H9 (cell line): ENCODE measurements at regions not wholly inside any gene's neighbourhood (a gene's known extent, or its start where the extent isn't known, plus 50 kb on each side); places are given as distances from the start of the nearest gene placed in this dataset.

Source experiments
- DNase-seq: peaks from one replicate; pipeline ENCODE4 v3.0.0-alpha.2; 2017
- H2AFZ ChIP-seq: one replicate; pipeline ENCODE4 v1.6.1; 2013; ENCODE audit warnings: mild to moderate bottlenecking, low read length, control low read depth, moderate library complexity
- H2AK5ac ChIP-seq: 2 replicates; pipeline ENCODE4 v1.6.1; 2013; ENCODE audit warnings: low read length, control low read depth, mixed read lengths; ENCODE audit not compliant: insufficient read length
- H2BK120ac ChIP-seq: one replicate; pipeline ENCODE4 v1.6.1; 2013; ENCODE audit warnings: low read depth, mild to moderate bottlenecking, low read length, control low read depth, inconsistent platforms; ENCODE audit not compliant: poor library complexity, severe bottlenecking
- H2BK12ac ChIP-seq: 2 replicates; pipeline ENCODE4 v1.6.1; 2013; ENCODE audit warnings: low read length, control low read depth, mixed read lengths, low read depth; ENCODE audit not compliant: insufficient read length
- H2BK15ac ChIP-seq: 2 replicates; pipeline ENCODE4 v1.6.1; 2013; ENCODE audit warnings: low read depth, low read length, control low read depth
- H2BK20ac ChIP-seq: one replicate; pipeline ENCODE4 v1.6.1; 2013; ENCODE audit warnings: low read depth, mild to moderate bottlenecking, low read length, control low read depth, inconsistent platforms; ENCODE audit not compliant: poor library complexity, severe bottlenecking
- H2BK5ac ChIP-seq: 2 replicates; pipeline ENCODE4 v1.6.1; 2013; ENCODE audit warnings: low read length, control low read depth, mixed read lengths; ENCODE audit not compliant: insufficient read length
- H3K14ac ChIP-seq: 2 replicates; pipeline ENCODE4 v1.6.1; 2013; ENCODE audit warnings: low read length, control low read depth; ENCODE audit not compliant: insufficient read depth
- H3K18ac ChIP-seq: 2 replicates; pipeline ENCODE4 v1.6.1; 2013; ENCODE audit warnings: low read depth, mild to moderate bottlenecking, mixed read lengths, low read length, control low read depth; ENCODE audit not compliant: insufficient read length
- H3K23ac ChIP-seq: 2 replicates; pipeline ENCODE4 v1.6.1; 2013; ENCODE audit warnings: low read length, control low read depth, mixed read lengths, low read depth; ENCODE audit not compliant: insufficient read length
- H3K23me2 ChIP-seq: 2 replicates; pipeline ENCODE4 v1.6.1; 2013; ENCODE audit warnings: low read depth, mild to moderate bottlenecking, mixed read lengths, low read length, control low read depth; ENCODE audit not compliant: insufficient read length, poor library complexity, severe bottlenecking
- H3K27ac ChIP-seq: 2 replicates; pipeline ENCODE4 v1.5.1; 2013; ENCODE audit warnings: low read length, control low read depth, mixed read lengths, low read depth; ENCODE audit not compliant: insufficient read length
- H3K27me3 ChIP-seq: 2 replicates; pipeline ENCODE4 v1.6.1; 2013; ENCODE audit warnings: low read length, control low read depth, inconsistent platforms; ENCODE audit not compliant: insufficient read depth
- H3K4ac ChIP-seq: 2 replicates; pipeline ENCODE4 v1.6.1; 2013; ENCODE audit warnings: low read depth, mild to moderate bottlenecking, control low read depth, inconsistent platforms, low read length, moderate library complexity
- H3K4me1 ChIP-seq: 2 replicates; pipeline ENCODE4 v1.6.1; 2013; ENCODE audit warnings: low read length, control low read depth, inconsistent platforms; ENCODE audit not compliant: insufficient read depth
- H3K4me2 ChIP-seq: 2 replicates; pipeline ENCODE4 v1.6.1; 2013; ENCODE audit warnings: low read length, control low read depth, mixed read lengths; ENCODE audit not compliant: insufficient read length, insufficient read depth
- H3K56ac ChIP-seq: 2 replicates; pipeline ENCODE4 v1.6.1; 2013; ENCODE audit warnings: low read depth, mild to moderate bottlenecking, mixed read lengths, low read length, control low read depth; ENCODE audit not compliant: insufficient read length
- H3K79me1 ChIP-seq: 2 replicates; pipeline ENCODE4 v1.6.1; 2013; ENCODE audit warnings: low read depth, mild to moderate bottlenecking, moderate library complexity, low read length, control low read depth, inconsistent platforms; ENCODE audit not compliant: insufficient read depth, poor library complexity, severe bottlenecking
- H3K79me2 ChIP-seq: 2 replicates; pipeline ENCODE4 v1.6.1; 2013; ENCODE audit warnings: low read length, control low read depth, inconsistent platforms; ENCODE audit not compliant: insufficient read depth
- H3K9ac ChIP-seq: 2 replicates; pipeline ENCODE4 v1.6.1; 2013; ENCODE audit warnings: low read length, control low read depth, mixed read lengths; ENCODE audit not compliant: insufficient read length; ENCODE audit errors: extremely low read depth
- H3K9me3 ChIP-seq: one replicate; pipeline ENCODE4 v1.6.1; 2013; ENCODE audit warnings: low read depth, low read length, inconsistent platforms; ENCODE audit not compliant: control insufficient read depth
- H3T11ph ChIP-seq: one replicate; pipeline ENCODE4 v1.6.1; 2013; ENCODE audit warnings: mild to moderate bottlenecking, low read length, control low read depth, inconsistent platforms
- H4K20me1 ChIP-seq: one replicate; pipeline ENCODE4 v1.6.1; 2013; ENCODE audit not compliant: control insufficient read depth, insufficient read length, insufficient read depth
- H4K5ac ChIP-seq: 2 replicates; pipeline ENCODE4 v1.6.1; 2013; ENCODE audit warnings: low read depth, mild to moderate bottlenecking, mixed read lengths, low read length, control low read depth; ENCODE audit not compliant: insufficient read length
- H4K8ac ChIP-seq: replicated peaks from 2 replicates; pipeline ENCODE4 v1.6.1; 2013; ENCODE audit warnings: low read length, control low read depth, mixed read lengths, low read depth; ENCODE audit not compliant: insufficient read length
- H4K91ac ChIP-seq: 2 replicates; pipeline ENCODE4 v1.6.1; 2013; ENCODE audit warnings: low read depth, mild to moderate bottlenecking, moderate library complexity, mixed read lengths, low read length, control low read depth; ENCODE audit not compliant: insufficient read length
- H3K27ac Mint-ChIP-seq, 3 experiments: 2 replicates in 2 of 3; 3 replicates in 1 of 3; pipeline ENCODE4 v1.8.0; 2020 to 2021; ENCODE audit warnings: mixed read lengths in 3 of 3, mild to moderate bottlenecking in 1 of 3, moderate library complexity in 1 of 3
- H3K27me3 Mint-ChIP-seq: 2 replicates; pipeline ENCODE4 v1.8.0; 2021; ENCODE audit warnings: low read depth, mild to moderate bottlenecking, moderate library complexity, mixed read lengths
- H3K36me3 Mint-ChIP-seq, 3 experiments: 2 replicates in 2 of 3; 3 replicates in 1 of 3; pipeline ENCODE4 v1.8.0; 2020 to 2021; ENCODE audit warnings: low read depth in 3 of 3, mixed read lengths in 3 of 3; ENCODE audit not compliant: insufficient read depth in 1 of 3
- H3K4me1 Mint-ChIP-seq, 2 experiments: 2 replicates each; pipeline ENCODE4 v1.8.0; 2020; ENCODE audit warnings: mixed read lengths in 2 of 2
- H3K4me3 Mint-ChIP-seq, 2 experiments: 2 replicates in 1 of 2; 3 replicates in 1 of 2; pipeline ENCODE4 v1.8.0; 2020 to 2021; ENCODE audit warnings: mild to moderate bottlenecking in 2 of 2, mixed read lengths in 2 of 2, moderate library complexity in 1 of 2
- H3K9me3 Mint-ChIP-seq, 2 experiments: 2 replicates in 1 of 2; 3 replicates in 1 of 2; pipeline ENCODE4 v1.8.0; 2020; ENCODE audit warnings: mild to moderate bottlenecking in 2 of 2, mixed read lengths in 2 of 2, moderate library complexity in 1 of 2
- WGBS: extraction: QIAGEN DNeasy Blood & Tissue Kit; methylation state at CpG from one replicate; pipeline ENCODE4 v1.1.7; 2013; ENCODE audit warnings: missing lambda C conversion rate, low lambda C conversion rate, mixed read lengths; ENCODE audit not compliant: insufficient read length; ENCODE audit errors: extremely low coverage; 5-methylcytosine and 5-hydroxymethylcytosine counted together
- TF ChIP-seq, protein P1 (sequence below): fragments of 200-600 bp; sonication (generic); conservative IDR thresholded peaks from 3 replicates; pipeline ENCODE4 v1.8.0; 2021; ENCODE audit warnings: antibody characterized with exemption, mild to moderate bottlenecking

DNA sequence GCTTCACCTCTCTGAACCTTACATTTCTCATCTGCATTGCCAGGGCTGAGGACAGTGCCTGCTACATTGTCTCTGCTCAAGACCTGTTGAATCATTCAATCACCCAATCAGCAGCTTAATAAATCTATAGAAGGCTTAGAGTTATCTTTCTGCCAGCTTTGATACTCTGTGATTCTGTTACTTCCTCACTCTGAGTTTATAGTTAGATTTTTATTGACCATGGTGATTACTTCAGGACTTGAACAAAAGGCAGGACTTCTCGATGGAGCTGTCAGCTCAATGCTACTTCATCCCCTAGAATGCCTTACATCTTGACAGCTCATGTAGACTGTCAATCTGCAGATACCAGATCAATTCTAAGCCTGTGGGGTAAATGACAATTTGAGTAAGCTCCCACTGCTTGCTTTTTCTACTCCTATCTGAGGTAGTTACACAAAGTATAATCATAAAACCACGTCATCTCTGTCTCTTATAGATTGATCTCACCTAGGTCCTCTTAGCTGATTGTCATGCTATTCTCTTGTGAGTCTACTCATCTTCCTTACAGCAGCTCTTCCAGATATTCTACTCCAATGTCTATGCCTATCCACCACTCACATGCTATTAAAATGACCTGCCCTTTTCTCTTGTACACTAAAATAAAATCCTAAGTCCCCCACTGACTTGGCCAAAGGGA lies 318.3 kb upstream of the CA10 start:
- WGBS: no CpG with 5 or more reads among the region's 2 CpGs
- H2BK5ac ChIP-seq: no peak overlapping the region
- Mint-ChIP-seq H3K4me3 (no peak overlapping the region), H3K9me3 (no peaks in the 10 kb centered on the region), H3K27ac (no peak overlapping the region), H3K4me1 (no peaks in the 10 kb centered on the region), H3K36me3 (no peaks in the 10 kb centered on the region), H3K27me3 (no peaks in the 10 kb centered on the region)
- H3K14ac ChIP-seq: no peak overlapping the region
- H3K4ac ChIP-seq: no peak overlapping the region
- H3K18ac ChIP-seq: no peak overlapping the region
- no peaks in the 10 kb centered on the region for H3K23me2 ChIP-seq
- no peak overlapping the region for H2BK15ac ChIP-seq
- H2BK20ac ChIP-seq: no peak overlapping the region
- no peak overlapping the region for H4K91ac ChIP-seq
- no peaks in the 10 kb centered on the region for H3K27me3 ChIP-seq
- H2AFZ ChIP-seq: no peak overlapping the region
- no peaks in the 10 kb centered on the region for H3K79me1 ChIP-seq
- H2BK120ac ChIP-seq: no peak overlapping the region
- no peak overlapping the region for H2BK12ac ChIP-seq
- H3K79me2 ChIP-seq: no peaks in the 10 kb centered on the region
- no peak overlapping the region for H3K4me2 ChIP-seq
- H3K4me1 ChIP-seq: no peaks in the 10 kb centered on the region
- H2AK5ac ChIP-seq: no peak overlapping the region
- no peaks in the 10 kb centered on the region for H4K20me1 ChIP-seq
- H4K8ac ChIP-seq: no peak overlapping the region
- no peak overlapping the region for H4K5ac ChIP-seq
- no peak overlapping the region for H3K9ac ChIP-seq
- TF ChIP-seq, protein P1, sequence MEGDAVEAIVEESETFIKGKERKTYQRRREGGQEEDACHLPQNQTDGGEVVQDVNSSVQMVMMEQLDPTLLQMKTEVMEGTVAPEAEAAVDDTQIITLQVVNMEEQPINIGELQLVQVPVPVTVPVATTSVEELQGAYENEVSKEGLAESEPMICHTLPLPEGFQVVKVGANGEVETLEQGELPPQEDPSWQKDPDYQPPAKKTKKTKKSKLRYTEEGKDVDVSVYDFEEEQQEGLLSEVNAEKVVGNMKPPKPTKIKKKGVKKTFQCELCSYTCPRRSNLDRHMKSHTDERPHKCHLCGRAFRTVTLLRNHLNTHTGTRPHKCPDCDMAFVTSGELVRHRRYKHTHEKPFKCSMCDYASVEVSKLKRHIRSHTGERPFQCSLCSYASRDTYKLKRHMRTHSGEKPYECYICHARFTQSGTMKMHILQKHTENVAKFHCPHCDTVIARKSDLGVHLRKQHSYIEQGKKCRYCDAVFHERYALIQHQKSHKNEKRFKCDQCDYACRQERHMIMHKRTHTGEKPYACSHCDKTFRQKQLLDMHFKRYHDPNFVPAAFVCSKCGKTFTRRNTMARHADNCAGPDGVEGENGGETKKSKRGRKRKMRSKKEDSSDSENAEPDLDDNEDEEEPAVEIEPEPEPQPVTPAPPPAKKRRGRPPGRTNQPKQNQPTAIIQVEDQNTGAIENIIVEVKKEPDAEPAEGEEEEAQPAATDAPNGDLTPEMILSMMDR: no peak
- H3K27ac ChIP-seq: no peak overlapping the region
- no peaks in the 10 kb centered on the region for H3K9me3 ChIP-seq
- no peak overlapping the region for H3T11ph ChIP-seq
- H3K56ac ChIP-seq: no peak overlapping the region
- no peak for DNase-seq
- H3K23ac ChIP-seq: no peak overlapping the region
